ENCODE measurements at regions not wholly inside any gene's neighbourhood (a gene's known extent, or its start where the extent isn't known, plus 50 kb on each side); places are given as distances from the start of the nearest gene placed in this dataset.

- TF ChIP-seq ZNF274 (IDR thresholded peaks at IDR 0.05; ENCODE audit: low read depth, low read length), result no peak
- TF ChIP-seq SUZ12 (IDR thresholded peaks at IDR 0.05; ENCODE audit: extremely low read depth, insufficient read depth, insufficient read length), result no peak
- no peak for TF ChIP-seq YY1 (IDR thresholded peaks at IDR 0.05; ENCODE audit: insufficient read depth, insufficient read length)
Observed at GRCh38 chr10:6909905-6910560, 330.0 kb upstream of the PRKCQ start.

All from NT2/D1 (cell line).